Natural killer cell (primary cell): ENCODE measurements at regions not wholly inside any gene's neighbourhood (a gene's known extent, or its start where the extent isn't known, plus 50 kb on each side); places are given as distances from the start of the nearest gene placed in this dataset.

ENCODE experiments used
- ATAC-seq, 3 donors: fragments of 150-1000 bp in 2 of 3; fragments of 200-7000 bp in 1 of 3; cut with Tn5 transposase; 1 replicate in 1 of 3; 2 replicates in 2 of 3; pipeline ENCODE4 v1.10.0; 2021; ENCODE audit warnings: mild to moderate bottlenecking in 2 of 3, moderate library complexity in 2 of 3
- DNase-seq, 2 donors: peaks; one replicate each; pipeline versions ENCODE4 v3.0.0 to v3.0.0-alpha.2; 2013 to 2021; ENCODE audit warnings: mixed read lengths in 1 of 2
- H3K27ac ChIP-seq: one replicate; pipeline ENCODE4 v1.5.1; 2013; ENCODE audit warnings: mild to moderate bottlenecking, low read length
- H3K27me3 ChIP-seq: one replicate; pipeline ENCODE4 v1.6.1; 2013; ENCODE audit warnings: low read length; ENCODE audit not compliant: control insufficient read depth, insufficient read depth
- H3K36me3 ChIP-seq: one replicate; pipeline ENCODE4 v1.6.1; 2013; ENCODE audit warnings: low read length; ENCODE audit not compliant: control insufficient read depth, insufficient read depth
- H3K4me1 ChIP-seq: one replicate; pipeline ENCODE4 v1.6.1; 2013; ENCODE audit warnings: low read length; ENCODE audit not compliant: control insufficient read depth, insufficient read depth
- H3K4me3 ChIP-seq: one replicate; pipeline ENCODE4 v1.5.1; 2013; ENCODE audit warnings: low read length
- H3K9me3 ChIP-seq: one replicate; pipeline ENCODE4 v1.6.1; 2013; ENCODE audit warnings: low read length; ENCODE audit not compliant: control insufficient read depth, insufficient read depth
- H3K27ac Mint-ChIP-seq, 2 donors: one replicate each; pipeline ENCODE4 v1.8.0; 2022; ENCODE audit warnings: mild to moderate bottlenecking in 2 of 2, mixed read lengths in 2 of 2, moderate library complexity in 1 of 2
- H3K27me3 Mint-ChIP-seq, 2 donors: one replicate each; pipeline ENCODE4 v1.8.0; 2022; ENCODE audit warnings: low read depth in 2 of 2, mixed read lengths in 2 of 2
- H3K36me3 Mint-ChIP-seq: one replicate; pipeline ENCODE4 v1.8.0; 2022; ENCODE audit warnings: mixed read lengths
- H3K4me1 Mint-ChIP-seq, 2 donors: one replicate each; pipeline ENCODE4 v1.8.0; 2022; ENCODE audit warnings: mixed read lengths in 2 of 2
- H3K4me3 Mint-ChIP-seq: one replicate; pipeline ENCODE4 v1.8.0; 2022; ENCODE audit warnings: mild to moderate bottlenecking, moderate library complexity, mixed read lengths
- H3K9me3 Mint-ChIP-seq, 2 donors: one replicate each; pipeline ENCODE4 v1.8.0; 2022; ENCODE audit warnings: mixed read lengths in 2 of 2
- WGBS: methylation state at CpG from one replicate; pipeline ENCODE4 v1.1.7; 2013; ENCODE audit warnings: missing lambda C conversion rate; ENCODE audit not compliant: insufficient coverage; 5-methylcytosine and 5-hydroxymethylcytosine counted together
- intact Hi-C: fragments of 100-400 bp; cut with micrococcal nuclease; formaldehyde crosslinking; loops from one replicate; pipeline ENCODE4 v1.14.2; 2022
- TF ChIP-seq, protein P1 (sequence below): fragments of 200-600 bp; IDR thresholded peaks from one replicate; pipeline ENCODE4 v1.8.0; 2022; ENCODE audit warnings: antibody characterized with exemption

DNA sequence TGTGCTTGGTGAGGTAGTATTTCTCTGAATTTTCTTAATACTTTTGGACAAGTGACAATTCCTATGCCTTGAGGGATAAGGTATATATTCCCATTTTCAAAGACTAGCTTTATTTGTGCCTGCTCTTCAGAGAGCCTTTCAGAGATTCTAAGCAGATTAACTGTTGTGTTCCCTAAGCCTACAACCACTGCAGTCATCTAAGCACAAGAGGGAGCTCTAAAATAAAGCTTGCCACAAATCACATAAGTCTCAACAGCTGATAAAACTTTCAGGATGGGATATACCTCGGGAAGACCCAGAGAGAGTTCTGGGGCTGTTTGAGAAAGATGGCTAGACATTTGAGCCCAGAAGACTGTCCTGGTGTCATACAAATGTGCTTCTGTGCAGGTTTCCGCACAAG is 157.3 kb downstream of the CYLC2 start:
- H3K27ac ChIP-seq = no peak overlapping the region
- peaks cover 25 to 29% of the 10 kb centered on the region in 2 donors for H3K9me3 Mint-ChIP-seq
- no peaks in the 10 kb centered on the region for H3K36me3 ChIP-seq
- H3K4me3 ChIP-seq = no peak overlapping the region
- 60% methylated on average over 2 of the region's 2 CpGs for WGBS
- ATAC-seq (no peak), DNase-seq (no peak)
- intact Hi-C loops = no loop called here
- no peaks in the 10 kb centered on the region for H3K4me1 Mint-ChIP-seq
- TF ChIP-seq, protein P1, sequence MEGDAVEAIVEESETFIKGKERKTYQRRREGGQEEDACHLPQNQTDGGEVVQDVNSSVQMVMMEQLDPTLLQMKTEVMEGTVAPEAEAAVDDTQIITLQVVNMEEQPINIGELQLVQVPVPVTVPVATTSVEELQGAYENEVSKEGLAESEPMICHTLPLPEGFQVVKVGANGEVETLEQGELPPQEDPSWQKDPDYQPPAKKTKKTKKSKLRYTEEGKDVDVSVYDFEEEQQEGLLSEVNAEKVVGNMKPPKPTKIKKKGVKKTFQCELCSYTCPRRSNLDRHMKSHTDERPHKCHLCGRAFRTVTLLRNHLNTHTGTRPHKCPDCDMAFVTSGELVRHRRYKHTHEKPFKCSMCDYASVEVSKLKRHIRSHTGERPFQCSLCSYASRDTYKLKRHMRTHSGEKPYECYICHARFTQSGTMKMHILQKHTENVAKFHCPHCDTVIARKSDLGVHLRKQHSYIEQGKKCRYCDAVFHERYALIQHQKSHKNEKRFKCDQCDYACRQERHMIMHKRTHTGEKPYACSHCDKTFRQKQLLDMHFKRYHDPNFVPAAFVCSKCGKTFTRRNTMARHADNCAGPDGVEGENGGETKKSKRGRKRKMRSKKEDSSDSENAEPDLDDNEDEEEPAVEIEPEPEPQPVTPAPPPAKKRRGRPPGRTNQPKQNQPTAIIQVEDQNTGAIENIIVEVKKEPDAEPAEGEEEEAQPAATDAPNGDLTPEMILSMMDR = no peak
- no peaks in the 10 kb centered on the region for H3K27me3 Mint-ChIP-seq
- H3K27ac Mint-ChIP-seq = no peak overlapping the region
- H3K9me3 ChIP-seq = peaks cover 22% of the 10 kb centered on the region
- H3K4me3 Mint-ChIP-seq = no peak overlapping the region
- H3K27me3 ChIP-seq = no peaks in the 10 kb centered on the region
- H3K36me3 Mint-ChIP-seq = peaks cover 11% of the 10 kb centered on the region
- no peaks in the 10 kb centered on the region for H3K4me1 ChIP-seq

DNA sequence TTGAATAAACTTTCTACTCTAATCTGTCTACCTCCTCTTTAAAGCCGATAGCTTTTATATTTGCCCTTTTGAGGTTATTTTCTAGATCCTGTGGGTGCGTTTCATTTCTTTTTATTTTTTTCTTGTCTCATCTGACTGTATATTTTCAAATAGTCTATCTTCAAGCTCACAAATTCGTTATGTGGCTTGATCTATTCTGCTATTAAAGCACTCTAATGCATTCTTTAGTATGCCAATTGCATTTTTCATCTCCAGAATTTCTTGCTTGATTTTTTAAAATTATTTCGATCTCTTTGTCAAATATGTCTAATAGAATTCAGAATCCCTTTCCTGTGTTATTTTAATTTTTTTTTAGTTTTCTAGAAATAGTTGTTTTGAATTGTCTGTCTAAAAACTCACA is 172.4 kb downstream of the CYLC2 start:
- Histone ChIP-seq H3K27ac (no peak overlapping the region), H3K4me1 (no peaks in the 10 kb centered on the region), H3K4me3 (no peak overlapping the region), H3K9me3 (peaks cover 13% of the 10 kb centered on the region), H3K36me3 (no peaks in the 10 kb centered on the region), H3K27me3 (no peaks in the 10 kb centered on the region)
- no peaks in the 10 kb centered on the region for H3K4me1 Mint-ChIP-seq
- no peaks in the 10 kb centered on the region for H3K36me3 Mint-ChIP-seq
- no peaks in the 10 kb centered on the region for H3K27me3 Mint-ChIP-seq
- H3K27ac Mint-ChIP-seq = no peak overlapping the region
- TF ChIP-seq, protein P1 = no peak
- H3K9me3 Mint-ChIP-seq = peaks cover 14 to 28% of the 10 kb centered on the region in 2 donors
- ATAC-seq = no peak
- H3K4me3 Mint-ChIP-seq = no peak overlapping the region
- intact Hi-C loops = no loop called here
- DNase-seq = no peak
- 75% methylated on average over 2 of the region's 4 CpGs for WGBS

DNA sequence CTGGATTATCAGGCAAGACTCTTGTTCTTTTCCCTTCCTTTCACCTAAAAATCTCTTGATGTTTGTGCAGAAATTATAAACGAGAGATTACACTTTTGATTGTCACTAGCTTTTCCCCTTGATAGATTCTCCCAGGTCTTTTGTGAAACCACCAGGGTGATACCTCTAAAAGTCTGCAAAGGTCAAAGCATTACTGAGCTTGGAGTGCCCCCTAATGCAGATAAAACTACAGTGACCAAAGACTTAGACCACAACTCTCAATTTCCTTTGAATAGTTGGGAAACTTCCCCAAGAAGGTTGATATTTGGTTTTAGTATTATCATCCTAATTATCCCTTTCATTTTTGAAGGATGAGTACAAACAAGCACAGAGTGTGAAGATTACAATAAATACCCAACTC is 173.1 kb downstream of the CYLC2 start:
- TF ChIP-seq, protein P1 = no peak
- no peaks in the 10 kb centered on the region for H3K27me3 Mint-ChIP-seq
- no peak overlapping the region for H3K4me3 ChIP-seq
- ATAC-seq (no peak), DNase-seq (no peak)
- H3K9me3 Mint-ChIP-seq = peaks cover 14 to 28% of the 10 kb centered on the region in 2 donors
- H3K4me1 ChIP-seq = no peaks in the 10 kb centered on the region
- 80% methylated on average over 1 of the region's 1 CpG for WGBS
- H3K36me3 ChIP-seq = no peaks in the 10 kb centered on the region
- H3K4me1 Mint-ChIP-seq = no peaks in the 10 kb centered on the region
- no peak overlapping the region for H3K4me3 Mint-ChIP-seq
- H3K9me3 ChIP-seq = peaks cover 13% of the 10 kb centered on the region
- no peaks in the 10 kb centered on the region for H3K27me3 ChIP-seq
- no peaks in the 10 kb centered on the region for H3K36me3 Mint-ChIP-seq
- no peak overlapping the region for H3K27ac Mint-ChIP-seq
- no peak overlapping the region for H3K27ac ChIP-seq
- intact Hi-C loops = no loop called here

DNA sequence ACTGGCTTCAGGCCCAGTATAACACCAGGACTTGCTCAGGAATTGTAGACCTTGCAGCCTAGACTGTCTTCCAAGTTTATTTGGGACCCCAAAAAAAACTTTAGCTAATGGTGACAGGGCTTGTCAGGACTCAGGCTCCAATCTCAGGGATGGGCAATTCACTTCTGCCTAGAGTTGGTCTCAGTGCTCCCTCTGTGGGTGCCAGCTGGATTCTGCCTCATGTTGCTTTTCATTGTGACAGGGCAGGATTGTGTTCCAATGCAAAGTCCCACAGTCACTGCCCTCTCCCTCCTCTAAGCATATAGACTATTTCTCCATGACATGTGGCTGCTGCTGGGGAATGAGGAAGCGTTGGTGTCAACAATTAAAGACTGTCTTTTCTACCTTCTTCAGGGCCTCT is 174.7 kb downstream of the CYLC2 start:
- Histone ChIP-seq H3K36me3 (no peaks in the 10 kb centered on the region), H3K27ac (no peak overlapping the region), H3K4me3 (no peak overlapping the region), H3K4me1 (no peaks in the 10 kb centered on the region), H3K9me3 (peaks cover 13% of the 10 kb centered on the region), H3K27me3 (no peaks in the 10 kb centered on the region)
- intact Hi-C loops = no loop called here
- ATAC-seq (no peak), DNase-seq (no peak)
- Mint-ChIP-seq H3K4me3 (no peak overlapping the region), H3K36me3 (no peaks in the 10 kb centered on the region), H3K4me1 (no peaks in the 10 kb centered on the region), H3K9me3 (peaks cover 17 to 28% of the 10 kb centered on the region in 2 donors), H3K27ac (no peak overlapping the region), H3K27me3 (no peaks in the 10 kb centered on the region)
- TF ChIP-seq, protein P1 = no peak
- 83% methylated on average over 1 of the region's 1 CpG for WGBS
